ENCODE measurements at regions not wholly inside any gene's neighbourhood (a gene's known extent, or its start where the extent isn't known, plus 50 kb on each side); places are given as distances from the start of the nearest gene placed in this dataset.
A peak's percentile ranks its signal among the peaks of the same experiment; 100 is the strongest.
"Not testable (repeated sequence)": the region's sequence is repeated elsewhere in the genome, so short reads cannot be mapped to it uniquely, and the experiment has no call there.

DNA sequence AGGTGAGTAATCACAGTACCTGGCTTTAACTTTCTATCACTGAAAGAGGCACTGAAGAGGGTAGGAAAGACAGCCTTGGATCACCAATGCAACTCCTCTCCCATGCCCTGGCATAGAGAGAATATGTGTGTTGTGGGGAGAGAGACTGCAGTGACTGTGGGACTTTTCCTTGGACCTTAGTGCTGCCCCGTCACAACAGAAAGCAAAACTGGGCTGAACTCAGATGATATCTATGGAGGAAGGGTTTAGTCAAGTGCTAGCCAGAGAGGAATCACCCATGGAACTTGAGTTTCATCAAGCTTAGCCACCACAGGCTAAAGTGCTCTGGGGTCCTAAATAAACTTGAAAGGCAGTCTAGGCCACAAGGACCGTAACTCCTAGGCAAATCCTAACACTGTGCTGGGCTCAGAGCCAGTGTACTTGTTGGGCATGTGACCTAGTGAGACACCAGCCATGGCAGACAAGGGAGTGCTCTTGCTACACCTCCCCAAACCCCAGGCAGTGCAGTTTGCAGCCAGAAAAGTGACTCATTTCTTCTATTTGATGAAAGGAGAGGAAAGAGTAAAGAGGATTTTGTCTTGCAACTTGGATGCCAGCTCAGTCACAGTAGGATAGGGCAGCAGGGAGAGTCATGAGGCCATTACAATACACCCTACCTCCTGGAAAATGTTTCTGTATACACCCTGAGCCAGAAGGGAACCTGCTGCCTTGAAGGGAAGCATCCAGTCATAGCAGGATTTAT lies 105.8 kb upstream of the SPOPL start:
- no peak for FAIRE-seq

DNA sequence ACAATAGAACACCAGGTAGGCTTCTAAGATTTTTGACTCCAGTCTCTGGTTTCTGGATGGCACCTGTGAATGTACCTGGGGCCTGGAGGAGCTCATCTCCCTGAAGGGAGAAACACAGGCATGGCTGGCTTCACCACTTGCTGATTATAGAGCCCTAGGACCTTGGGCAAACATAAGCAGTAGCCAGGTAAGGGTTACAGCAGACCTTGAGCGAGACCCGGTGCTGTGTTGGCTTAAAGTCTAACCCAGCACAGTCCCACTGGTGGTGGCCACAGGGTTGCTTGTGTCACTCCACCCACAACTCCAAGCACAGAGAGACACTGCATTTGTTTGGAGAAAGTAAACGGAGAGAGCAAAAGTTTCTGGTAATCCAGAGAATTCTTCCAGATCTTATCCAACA lies 104.7 kb upstream of the SPOPL start:
- FAIRE-seq = no peak

DNA sequence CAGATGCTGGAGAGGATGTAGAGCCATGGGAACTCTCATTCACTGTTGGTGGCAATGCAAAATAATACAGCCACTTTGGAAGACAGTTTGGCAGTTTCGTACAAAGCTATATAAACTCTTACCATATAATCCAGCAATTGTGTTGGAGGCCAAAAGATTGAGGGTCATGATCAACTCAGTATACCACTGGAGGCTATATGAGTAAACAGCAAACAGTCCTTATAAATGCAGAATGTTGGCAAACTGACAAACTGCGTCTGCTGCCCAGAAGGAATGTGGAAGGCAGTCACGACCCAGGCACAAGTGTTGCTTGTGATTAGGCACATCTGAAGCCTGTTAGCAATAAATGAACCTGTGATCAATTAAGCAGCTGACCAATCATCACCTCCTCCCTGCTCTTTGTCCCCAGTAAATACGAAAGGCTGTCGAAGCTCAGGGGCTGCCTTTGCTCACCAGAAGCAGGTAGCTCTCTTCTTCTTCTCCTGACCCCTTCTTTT lies 98.1 kb upstream of the SPOPL start:
- FAIRE-seq = no peak

DNA sequence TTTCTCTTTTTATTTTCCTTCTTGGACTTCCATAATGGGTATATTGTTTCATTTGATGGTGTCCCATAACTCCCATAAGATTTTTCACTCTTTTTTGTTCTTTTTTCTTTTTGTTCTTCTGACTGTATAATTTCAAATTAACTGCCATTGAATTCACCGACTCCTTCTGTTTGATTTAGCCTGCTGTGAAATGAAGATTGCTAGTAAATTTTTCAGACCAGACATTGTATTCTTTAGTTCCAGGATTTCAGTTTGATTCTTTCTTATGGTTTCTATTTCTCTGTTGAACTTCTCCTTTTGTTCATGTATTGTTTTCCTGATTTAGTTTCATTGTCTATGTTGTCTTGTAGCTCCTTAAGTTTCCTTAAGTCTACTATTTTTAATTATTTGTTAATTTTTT lies 87.6 kb upstream of the SPOPL start:
- peak; percentile 32 for FAIRE-seq

DNA sequence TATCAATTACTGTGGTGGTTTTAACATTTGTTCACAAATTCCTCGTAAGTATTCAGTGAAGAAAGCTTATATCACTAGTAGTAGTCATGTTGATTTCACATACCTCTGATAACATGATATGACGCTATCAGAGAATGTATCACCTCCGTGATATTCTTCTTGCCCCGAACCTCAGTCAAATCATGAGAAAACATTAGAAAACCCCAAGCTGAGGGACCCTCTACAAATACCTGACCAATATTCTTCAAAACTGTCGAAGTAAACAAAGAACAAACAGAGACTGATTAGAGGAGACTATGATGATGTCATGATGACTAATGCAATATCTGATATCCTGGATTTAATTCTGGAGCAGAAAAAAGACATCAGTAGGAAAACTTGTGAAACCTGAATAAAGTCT lies 85.6 kb upstream of the SPOPL start:
- FAIRE-seq = no peak

DNA sequence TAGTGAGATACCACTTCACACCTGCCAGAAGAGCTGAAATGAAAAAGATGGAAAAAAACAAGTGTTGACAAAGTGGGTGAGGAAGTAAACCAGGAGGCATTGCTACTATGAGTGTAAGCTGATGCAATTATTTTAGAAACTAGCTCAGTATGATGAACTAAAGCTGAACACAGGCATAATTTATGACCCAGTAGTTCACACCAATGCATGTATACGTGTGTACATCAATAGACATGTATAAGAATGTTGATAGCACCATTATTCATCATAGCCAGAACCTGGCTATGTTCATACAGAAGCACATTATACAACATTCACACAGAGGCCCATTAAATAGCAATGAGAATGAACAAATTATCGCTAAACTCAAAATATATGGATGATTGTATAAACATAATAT lies 83.1 kb upstream of the SPOPL start:
- no peak for FAIRE-seq

DNA sequence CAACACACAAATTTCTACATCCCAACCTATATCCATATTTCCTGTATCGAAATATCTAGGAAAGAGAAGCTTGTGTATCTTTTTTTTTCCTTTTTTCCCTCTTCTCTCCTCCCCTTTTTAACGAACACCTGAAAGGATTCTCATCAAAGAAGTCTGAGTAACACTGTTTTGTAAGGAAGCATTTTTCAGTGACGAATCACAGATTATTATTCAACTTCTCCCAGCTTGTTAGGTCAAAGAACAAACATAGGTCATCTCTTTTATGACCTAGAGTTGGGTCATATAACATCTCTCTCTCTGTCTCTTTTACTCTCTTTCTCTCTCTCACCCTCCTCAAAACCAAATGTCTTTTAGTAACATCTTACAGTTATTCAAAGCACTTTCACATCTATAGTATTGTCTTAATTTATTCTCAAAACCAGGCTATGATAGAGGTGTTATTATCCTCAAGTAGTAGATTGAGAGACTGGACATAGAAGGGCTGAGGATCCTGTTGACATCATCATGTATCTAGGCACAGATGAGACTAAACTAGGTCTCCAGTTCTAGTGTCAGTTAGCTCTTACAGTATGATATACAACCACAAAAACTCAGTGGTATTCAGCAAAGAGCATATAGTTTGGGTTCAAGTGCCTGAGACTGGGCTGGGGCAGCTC lies 80.1 kb upstream of the SPOPL start:
- no peak for FAIRE-seq

DNA sequence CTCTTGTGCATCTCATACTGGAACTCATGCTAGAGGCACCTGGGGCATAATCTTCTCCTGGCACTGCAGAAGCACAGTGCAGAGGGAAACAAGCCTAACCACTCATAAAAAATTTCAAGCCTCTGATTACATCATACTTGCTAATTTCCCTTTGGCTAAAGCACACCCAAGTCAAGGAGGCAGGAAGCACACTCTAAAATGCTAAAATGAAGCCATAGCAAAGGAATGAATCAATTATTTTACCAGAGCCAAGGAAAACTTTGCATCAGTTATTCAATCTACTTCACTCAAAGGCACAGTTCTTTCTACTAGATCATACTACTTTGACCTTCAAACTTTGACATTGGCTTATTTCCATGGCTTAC lies 79.6 kb upstream of the SPOPL start:
- FAIRE-seq = no peak

DNA sequence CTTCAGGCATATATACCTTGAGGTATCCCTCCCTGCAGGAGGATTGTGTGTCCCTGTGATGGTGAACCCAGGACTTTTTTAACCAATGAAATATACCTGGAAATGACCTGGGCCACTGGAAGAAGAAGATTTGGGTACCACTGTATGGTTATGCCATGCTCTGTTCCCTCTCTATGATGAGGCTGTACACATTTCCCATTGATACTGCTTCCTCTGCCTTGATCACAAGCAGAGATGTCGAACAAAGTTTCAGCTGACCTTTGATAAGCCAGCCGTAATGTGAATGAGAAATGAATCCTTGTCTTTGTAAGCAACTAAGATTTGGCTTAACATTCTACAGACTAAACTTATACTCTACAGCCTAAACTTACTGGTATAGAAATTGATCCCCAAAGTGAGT lies 78.4 kb upstream of the SPOPL start:
- FAIRE-seq = no peak

DNA sequence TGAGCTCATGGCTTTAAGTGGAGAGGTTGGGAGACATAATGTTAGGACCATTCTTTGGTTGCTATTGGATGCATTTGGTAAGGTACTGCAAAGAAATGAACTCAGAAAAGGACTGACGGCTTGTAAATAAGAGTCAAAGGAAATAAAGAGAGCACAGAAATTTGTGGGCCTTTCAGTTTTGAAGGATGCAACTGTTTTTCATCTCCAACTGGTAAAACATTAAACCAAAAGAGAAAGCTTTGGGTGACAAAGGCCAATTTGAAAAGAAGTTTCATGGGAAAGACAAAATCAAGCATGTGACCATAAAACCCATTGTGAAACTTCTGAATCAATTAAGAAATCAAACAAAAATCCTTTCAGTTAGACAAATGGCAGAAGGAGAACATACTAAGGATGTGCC lies 77.8 kb upstream of the SPOPL start:
- no peak for FAIRE-seq

DNA sequence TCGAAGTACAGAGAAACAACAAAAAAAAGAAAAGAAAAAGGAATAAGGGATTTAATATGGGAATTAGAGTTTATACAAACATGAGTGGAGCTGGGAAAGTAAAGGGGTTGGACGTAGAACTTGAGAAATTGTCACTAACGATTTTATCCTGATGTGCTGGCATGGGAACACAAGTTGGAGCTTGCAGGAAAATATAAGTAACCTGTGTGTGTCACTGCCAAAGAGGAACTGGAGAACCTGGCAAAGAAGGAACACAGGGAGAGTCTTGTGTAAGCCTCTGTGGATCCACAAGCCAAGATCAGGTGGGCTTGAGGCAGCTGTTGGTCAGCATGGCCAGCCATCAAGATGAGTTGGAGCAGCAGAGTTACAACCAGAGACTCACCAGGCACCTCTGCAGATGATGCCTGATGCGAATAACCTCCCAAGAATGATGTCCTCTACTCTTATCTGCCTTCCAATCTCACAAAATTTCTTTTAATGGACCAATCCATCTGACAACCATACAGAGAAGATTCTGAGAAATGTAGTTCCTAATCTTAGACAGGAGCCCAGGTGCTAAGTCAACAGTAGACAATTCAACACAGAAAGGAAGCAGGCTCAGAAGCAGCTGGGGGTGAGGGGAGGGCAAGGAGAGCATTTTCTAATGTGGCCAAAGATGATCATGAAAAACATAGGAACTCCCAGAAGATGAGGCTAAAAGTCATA lies 77.0 kb upstream of the SPOPL start:
- no peak for FAIRE-seq

DNA sequence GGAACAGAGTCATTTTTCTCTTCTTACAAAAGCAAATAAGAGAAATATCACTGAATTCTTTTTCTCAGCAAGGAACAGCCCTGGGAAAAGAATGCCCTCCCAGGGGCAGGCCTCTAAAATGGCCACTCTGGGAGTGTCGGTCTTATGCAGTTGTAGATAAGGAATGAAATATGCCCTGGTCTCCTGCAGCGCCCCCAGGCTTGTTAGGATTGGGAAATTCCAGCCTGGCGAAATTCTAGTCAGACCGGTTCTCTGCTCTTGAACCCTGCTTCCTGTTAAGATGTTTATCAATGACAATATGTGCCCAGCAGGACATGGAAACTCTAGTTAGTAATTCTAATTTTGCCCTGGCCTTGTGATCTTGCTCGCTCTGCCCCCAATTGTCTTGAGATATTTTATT lies 75.5 kb upstream of the SPOPL start:
- not testable (repeated sequence) for FAIRE-seq

DNA sequence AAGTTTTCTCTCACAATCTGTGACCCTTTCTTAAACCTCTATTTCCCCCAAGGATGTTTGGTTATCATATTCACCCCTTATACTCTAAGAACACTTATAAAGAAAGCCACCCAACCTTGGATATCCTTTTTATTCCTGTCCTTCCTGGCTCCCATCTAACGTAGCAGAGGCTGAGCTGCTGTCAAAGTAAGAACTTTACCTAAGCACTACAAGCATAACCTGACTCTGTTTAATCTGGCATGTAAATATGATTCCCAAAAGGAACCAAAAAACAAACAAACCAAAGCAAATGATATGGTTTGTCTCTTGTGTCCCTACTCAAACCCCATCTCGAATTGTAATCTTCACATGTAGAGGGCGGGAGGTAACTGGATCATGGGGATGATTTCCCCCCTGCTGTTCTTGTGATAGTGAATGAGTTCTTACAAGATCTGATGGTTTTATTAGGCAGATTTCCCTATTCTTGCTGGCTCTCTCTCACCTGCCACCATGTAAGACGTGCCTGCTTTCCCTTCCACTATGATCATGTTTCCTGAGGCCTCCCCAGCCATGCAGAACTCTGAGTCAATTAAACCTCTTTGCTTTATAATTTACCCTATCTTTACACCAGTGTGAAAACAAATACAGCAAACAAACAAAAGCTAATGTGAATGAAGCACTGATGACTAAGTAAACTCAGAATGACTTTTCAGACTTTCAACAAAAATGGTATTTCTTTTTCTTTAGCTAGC lies 72.7 kb upstream of the SPOPL start:
- no peak for FAIRE-seq

DNA sequence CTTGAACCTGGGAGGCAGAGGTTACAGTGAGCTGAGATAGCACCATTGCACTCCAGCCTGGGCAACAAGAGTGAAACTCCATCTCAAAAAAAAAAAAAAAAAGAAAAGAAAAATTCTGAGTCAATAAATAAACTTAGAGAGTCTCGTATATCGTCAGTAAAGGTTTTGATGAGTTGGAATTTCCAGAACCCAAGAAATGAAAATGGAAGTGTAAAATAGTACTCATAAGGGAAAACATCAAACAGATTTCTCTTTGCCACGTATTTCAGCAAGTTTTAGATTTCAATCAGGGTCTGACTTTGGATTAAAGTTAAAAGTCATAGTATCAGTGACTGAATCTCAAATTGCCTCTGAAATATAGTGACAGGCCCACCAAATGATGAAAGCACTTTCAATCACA lies 71.4 kb upstream of the SPOPL start:
- FAIRE-seq = no peak

DNA sequence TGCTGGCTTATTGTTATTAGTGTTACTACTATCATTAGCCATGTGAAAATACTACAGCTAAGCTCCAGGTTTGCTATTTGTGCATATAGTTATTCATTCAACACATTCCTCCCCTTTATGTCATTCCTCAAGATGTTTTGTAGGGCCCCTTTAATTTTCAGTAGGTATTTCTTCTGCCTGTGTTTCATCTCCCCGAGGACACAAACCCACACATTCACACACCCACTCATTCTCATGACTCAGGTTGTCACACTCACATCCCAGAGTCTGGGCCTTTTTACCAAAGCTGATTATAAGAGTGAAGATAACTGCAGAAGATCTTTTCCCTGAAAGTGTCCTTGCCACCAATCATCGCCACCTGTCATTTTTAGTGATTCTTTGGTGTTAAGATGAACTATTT lies 68.6 kb upstream of the SPOPL start:
- FAIRE-seq = no peak

DNA sequence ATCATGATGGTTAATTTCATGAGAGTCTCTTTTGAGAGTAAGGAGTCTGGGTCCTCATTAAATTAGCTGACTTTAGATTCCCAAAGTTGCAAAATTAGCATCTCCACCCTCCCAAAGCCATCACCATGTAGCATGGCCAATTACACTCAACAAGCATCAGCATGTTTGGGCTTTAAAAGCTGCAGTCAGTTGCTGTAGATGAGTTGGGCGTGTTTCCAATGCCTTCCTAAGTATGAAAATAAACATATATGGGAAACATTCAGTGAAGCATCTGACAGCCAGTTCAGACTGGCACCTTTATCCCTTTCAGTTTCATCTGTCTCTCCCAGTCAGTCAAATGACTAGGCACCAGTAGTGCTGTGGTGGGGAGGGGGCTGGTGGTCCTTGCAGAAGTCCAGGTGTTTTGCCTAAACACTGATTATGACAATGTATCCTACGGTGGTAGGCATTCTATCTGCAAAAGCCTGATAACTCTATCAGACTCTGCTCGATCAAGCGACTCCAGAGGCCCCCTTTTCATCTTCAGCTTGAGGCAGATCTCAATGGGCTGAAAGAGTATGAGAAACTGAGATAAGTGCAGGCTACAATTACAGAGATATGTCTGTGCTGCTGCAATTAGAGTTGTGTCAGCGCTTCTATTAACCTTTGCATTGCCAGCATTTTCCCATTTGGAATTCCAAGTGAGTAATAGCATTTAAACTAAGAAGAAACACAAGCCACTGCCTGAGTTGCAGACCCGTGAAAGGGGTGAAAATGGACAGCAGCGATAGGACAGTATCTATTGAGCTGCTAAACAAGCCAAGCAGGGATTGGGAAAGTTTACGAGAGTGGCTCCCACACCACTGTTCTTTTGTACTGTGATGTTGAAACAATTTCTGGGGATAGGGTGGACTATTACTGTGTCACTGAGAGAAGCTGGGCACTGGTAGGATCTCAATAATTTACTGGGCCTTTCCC lies 67.3 kb upstream of the SPOPL start:
- FAIRE-seq = no peak

DNA sequence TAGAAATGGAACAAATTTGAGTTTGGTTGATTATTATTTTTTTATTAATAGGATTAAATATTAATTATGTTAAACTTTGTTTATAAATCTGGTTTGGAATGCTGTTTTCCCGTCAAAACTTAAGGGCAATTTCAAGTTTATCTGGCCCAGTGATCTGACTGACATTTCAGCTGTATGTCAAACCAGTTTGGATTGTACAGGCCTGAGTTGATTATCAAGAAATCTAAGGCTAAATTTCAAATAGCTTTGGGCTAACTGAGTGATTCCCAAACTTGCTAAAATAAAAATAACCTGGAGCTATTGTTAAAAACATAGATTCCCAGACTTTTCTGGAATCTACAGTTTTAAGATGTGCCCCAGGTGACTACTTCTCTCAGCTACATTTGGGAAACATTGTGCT lies 65.9 kb upstream of the SPOPL start:
- FAIRE-seq = no peak

DNA sequence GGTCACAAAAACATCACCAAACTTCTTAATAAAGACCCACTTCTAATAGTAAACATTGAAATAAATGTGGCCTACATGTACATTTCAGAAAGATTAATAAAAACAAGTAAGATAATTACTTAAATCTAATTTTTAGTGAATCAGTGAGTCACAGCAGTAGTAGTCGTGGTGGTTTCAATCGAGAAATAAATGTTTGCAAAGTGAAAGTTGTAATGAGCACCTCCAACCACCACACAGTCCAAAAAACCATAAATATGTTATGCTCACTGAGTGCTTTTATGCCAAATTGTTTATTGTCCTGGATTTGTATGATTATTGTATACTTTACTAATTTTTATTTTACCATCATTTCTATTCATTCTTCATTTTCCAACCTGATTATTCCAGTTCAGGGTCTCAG lies 61.8 kb upstream of the SPOPL start:
- FAIRE-seq = no peak

DNA sequence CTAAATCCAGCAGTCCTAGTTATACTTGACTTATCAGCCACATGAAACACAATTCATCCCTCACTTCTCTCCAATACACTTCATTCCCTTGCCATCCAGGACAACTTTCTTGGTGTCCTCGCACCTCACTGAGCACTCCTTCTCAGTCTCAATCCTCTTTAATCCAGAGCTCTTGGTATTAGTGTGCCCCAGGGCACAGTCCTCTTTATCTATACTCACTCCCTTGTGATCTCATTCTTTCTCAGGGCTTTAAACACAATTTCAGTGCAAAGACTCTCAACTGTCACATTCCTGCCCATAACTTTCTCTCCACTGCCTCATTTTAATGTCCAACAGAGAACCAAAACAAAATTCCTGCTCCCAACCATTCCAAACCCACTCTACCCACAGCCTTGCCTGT lies 60.8 kb upstream of the SPOPL start:
- FAIRE-seq = no peak

DNA sequence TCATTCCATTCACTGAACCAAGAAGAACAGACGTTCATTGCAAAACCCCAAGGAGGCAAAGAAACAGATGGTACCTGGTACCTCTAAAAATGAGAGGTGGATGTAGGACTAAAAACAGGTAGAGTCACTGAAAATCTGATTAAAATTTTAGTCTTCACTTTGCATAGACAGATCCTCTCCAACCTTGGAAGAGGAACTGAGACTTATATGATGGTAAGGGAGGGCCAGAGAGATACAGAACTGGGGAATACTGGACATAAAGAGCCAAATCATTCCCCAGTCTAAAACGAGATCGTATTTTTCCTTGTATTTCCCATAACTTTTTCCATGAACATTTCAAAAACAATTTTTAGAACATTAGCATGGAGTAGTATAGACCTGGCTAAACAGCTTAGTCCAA lies 59.7 kb upstream of the SPOPL start:
- FAIRE-seq = no peak

DNA sequence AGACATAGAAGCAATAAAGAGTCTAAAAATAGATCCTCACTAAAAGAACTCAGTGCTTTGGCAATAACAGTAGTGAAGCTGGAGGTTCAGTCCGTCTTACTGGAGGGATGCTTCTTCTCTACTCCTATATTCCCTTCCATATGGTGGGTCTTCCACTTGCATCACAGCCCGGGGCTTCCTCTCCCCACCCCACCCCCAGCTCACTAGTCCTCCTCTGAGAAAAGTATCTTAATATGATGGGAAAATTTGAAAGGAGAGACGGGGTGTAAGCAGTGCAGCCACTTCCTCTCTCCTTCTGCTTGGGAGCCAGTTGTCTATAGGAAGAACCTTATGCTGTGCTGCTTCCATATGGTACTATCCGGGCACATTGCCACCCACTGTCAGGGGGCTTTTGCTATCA lies 57.2 kb upstream of the SPOPL start:
- no peak for FAIRE-seq

DNA sequence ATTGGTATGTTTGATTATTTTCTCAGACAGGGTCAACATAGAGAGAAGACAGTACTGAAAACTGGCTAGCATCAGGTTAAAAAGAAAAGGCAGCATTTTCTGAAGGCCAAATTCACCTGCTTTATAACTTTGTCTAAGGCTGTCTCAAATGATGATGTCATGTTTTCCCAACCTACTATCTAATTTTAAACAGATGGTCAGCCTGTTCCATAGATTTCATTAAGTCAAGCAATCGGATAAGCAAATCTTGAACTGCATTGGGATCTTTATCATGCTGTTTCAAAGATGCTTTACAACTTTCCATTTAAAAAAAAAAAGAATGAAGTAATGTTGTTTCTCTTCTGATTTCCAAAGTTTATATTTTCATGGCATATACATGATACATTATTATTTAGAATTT lies 56.3 kb upstream of the SPOPL start:
- no peak for FAIRE-seq

Measured in TTC549 (cell line).